Esophagus muscularis mucosa (tissue), 4 donors: ENCODE measurements at regions not wholly inside any gene's neighbourhood (a gene's known extent, or its start where the extent isn't known, plus 50 kb on each side); places are given as distances from the start of the nearest gene placed in this dataset.

ENCODE experiments used
- EP300 ChIP-seq: sonication (generic); formaldehyde crosslinking; IDR thresholded peaks from one replicate; pipeline ENCODE4 v1.6.1; 2017; ENCODE audit warnings: antibody characterized with exemption
- POLR2A ChIP-seq: fragments of 450-650 bp; IDR thresholded peaks from one replicate; pipeline ENCODE4 v1.6.1; 2017; ENCODE audit warnings: antibody characterized with exemption, moderate library complexity, mild to moderate bottlenecking, low read depth
- TF ChIP-seq, protein P1 (sequence below), 3 experiments: fragments of 200-600 bp in 2 of 3; fragments of 450-650 bp in 1 of 3; sonication (generic) in 2 of 3; IDR thresholded peaks; one replicate each; pipeline ENCODE4 v1.5.1; 2017 to 2019; ENCODE audit warnings: antibody characterized with exemption in 3 of 3, mild to moderate bottlenecking in 2 of 3, moderate library complexity in 1 of 3

DNA sequence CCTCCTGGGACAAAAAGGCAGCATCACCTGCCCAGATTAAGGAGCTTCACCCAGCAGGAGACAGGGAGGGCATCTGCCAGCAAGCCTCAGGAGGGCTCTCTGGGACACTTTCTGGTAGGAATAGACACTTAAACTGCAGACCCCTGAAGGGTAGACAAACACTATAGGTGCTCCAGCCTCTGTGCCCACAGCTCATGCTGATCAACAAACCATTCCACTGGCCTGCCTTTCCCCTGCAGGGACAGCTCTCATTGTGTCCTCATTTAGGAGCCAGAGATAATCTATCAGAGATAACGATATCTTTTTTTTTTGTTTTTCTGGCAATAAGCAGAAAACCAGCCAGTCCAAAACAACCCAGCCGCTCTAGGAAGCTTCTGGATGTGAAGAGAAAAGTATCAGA lies 251.8 kb upstream of the CCDC196 start:
- TF ChIP-seq, protein P1, sequence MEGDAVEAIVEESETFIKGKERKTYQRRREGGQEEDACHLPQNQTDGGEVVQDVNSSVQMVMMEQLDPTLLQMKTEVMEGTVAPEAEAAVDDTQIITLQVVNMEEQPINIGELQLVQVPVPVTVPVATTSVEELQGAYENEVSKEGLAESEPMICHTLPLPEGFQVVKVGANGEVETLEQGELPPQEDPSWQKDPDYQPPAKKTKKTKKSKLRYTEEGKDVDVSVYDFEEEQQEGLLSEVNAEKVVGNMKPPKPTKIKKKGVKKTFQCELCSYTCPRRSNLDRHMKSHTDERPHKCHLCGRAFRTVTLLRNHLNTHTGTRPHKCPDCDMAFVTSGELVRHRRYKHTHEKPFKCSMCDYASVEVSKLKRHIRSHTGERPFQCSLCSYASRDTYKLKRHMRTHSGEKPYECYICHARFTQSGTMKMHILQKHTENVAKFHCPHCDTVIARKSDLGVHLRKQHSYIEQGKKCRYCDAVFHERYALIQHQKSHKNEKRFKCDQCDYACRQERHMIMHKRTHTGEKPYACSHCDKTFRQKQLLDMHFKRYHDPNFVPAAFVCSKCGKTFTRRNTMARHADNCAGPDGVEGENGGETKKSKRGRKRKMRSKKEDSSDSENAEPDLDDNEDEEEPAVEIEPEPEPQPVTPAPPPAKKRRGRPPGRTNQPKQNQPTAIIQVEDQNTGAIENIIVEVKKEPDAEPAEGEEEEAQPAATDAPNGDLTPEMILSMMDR (IDR thresholded peaks at IDR 0.05) = no peak
- TF ChIP-seq POLR2A (no peak), EP300 (no peak)
